K562 (cell line): ENCODE measurements at regions not wholly inside any gene's neighbourhood (a gene's known extent, or its start where the extent isn't known, plus 50 kb on each side); places are given as distances from the start of the nearest gene placed in this dataset.
A peak's percentile ranks its signal among the peaks of the same experiment; 100 is the strongest.

Source experiments
- ATAC-seq: fragments of 200-7000 bp; cut with Tn5 transposase; 3 replicates; pipeline ENCODE4 v1.9.1; 2020; ENCODE audit warnings: moderate library complexity
- BruUV-seq: library from RNA; stranded (reverse); fragments of 400-500 nt; replicated peaks from 2 replicates; lab custom pipeline; 2021; lab: Mats Ljungman, UMichigan
- CTCF ChIA-PET: fragments of 300-600 bp; formaldehyde crosslinking; extraction: SDS; loops from one replicate; lab custom pipeline; 2021; ENCODE audit warnings: low intra/inter-chr PET ratio; lab: Yijun Ruan, JAX
- POLR2A ChIA-PET: fragments of 300-600, 350-650 bp; sonication (Branson Sonifier 250); formaldehyde crosslinking; extraction: SDS; loops from one replicate; lab custom pipeline; 2021; ENCODE audit warnings: antibody characterized with exemption, inconsistent platforms; lab: Yijun Ruan, JAX
- DNase-seq, 4 experiments: peaks; one replicate each; pipeline versions ENCODE4 v3.0.0 to v3.0.0-alpha.2; 2011 to 2018; ENCODE audit warnings: low spot score in 3 of 4, mixed read lengths in 3 of 4; ENCODE audit errors: extremely low read depth in 1 of 4
- FAIRE-seq: peaks from 2 replicates; lab custom pipeline; 2011; peaks lifted over from hg19 to GRCh38; lab: Jason Lieb, UNC
- H2AFZ ChIP-seq: 2 replicates; pipeline ENCODE4 v1.6.0; 2011; ENCODE audit warnings: low read depth, low read length, control low read depth, inconsistent platforms
- H3K27ac ChIP-seq: fragments of 200-600 bp; 3 replicates; pipeline ENCODE4 v1.8.0; 2011; ENCODE audit warnings: low read depth, mild to moderate bottlenecking, control low read depth, inconsistent platforms, low read length, moderate library complexity, mixed read lengths; ENCODE audit errors: extremely low read depth
- H3K27me3 ChIP-seq, 2 experiments: fragments of 300-600 bp in 1 of 2; 2 replicates in 1 of 2; 3 replicates in 1 of 2; pipeline versions ENCODE4 v1.6.0 to v1.8.0; 2011; ENCODE audit warnings: inconsistent platforms in 2 of 2, low read length in 2 of 2, mild to moderate bottlenecking in 1 of 2, mixed read lengths in 1 of 2, moderate library complexity in 1 of 2; ENCODE audit not compliant: control insufficient read depth in 2 of 2, insufficient read depth in 2 of 2
- H3K36me3 ChIP-seq: fragments of 300-600 bp; 3 replicates; pipeline ENCODE4 v1.8.0; 2011; ENCODE audit warnings: mild to moderate bottlenecking, low read length, inconsistent platforms; ENCODE audit not compliant: control insufficient read depth, insufficient read depth
- H3K4me1 ChIP-seq, 2 experiments: fragments of 200-600 bp in 1 of 2; replicated peaks in 1 of 2; 2 replicates in 1 of 2; 3 replicates in 1 of 2; pipeline versions ENCODE4 v1.5.1 to v1.8.0; 2011; ENCODE audit warnings: inconsistent platforms in 2 of 2, low read length in 2 of 2, mild to moderate bottlenecking in 1 of 2, mixed read lengths in 1 of 2, moderate library complexity in 1 of 2; ENCODE audit not compliant: control insufficient read depth in 2 of 2, insufficient read depth in 2 of 2
- H3K4me2 ChIP-seq: 2 replicates; pipeline ENCODE4 v1.6.1; 2011; ENCODE audit warnings: low read length, control low read depth, inconsistent platforms, mixed read lengths; ENCODE audit not compliant: insufficient read depth
- H3K4me3 ChIP-seq: fragments of 200-600 bp; sonication (generic), shearing (Covaris generic); 2 replicates; pipeline ENCODE4 v1.5.1; 2016; ENCODE audit warnings: control low read depth, inconsistent platforms
- H3K79me2 ChIP-seq: fragments of 200-600 bp; 3 replicates; pipeline ENCODE4 v1.8.0; 2011; ENCODE audit warnings: low read length, inconsistent platforms; ENCODE audit not compliant: control insufficient read depth, insufficient read depth
- H3K9ac ChIP-seq, 2 experiments: 2 replicates each; pipeline versions ENCODE4 v1.6.0 to v1.6.1; 2011; ENCODE audit warnings: low read depth in 2 of 2, low read length in 2 of 2, control low read depth in 1 of 2, inconsistent platforms in 1 of 2, mild to moderate bottlenecking in 1 of 2, mixed read lengths in 1 of 2; ENCODE audit not compliant: insufficient read depth in 1 of 2
- H3K9me1 ChIP-seq: one replicate; pipeline ENCODE4 v1.6.0; 2011; ENCODE audit warnings: inconsistent platforms, mild to moderate bottlenecking, low read length, moderate library complexity; ENCODE audit not compliant: control insufficient read depth, insufficient read depth
- H3K9me3 ChIP-seq: replicated peaks from 2 replicates; pipeline ENCODE4 v1.5.1; 2011; ENCODE audit warnings: low read depth, low read length, inconsistent platforms; ENCODE audit not compliant: control insufficient read depth, insufficient read depth
- H4K20me1 ChIP-seq: replicated peaks from 2 replicates; pipeline ENCODE4 v1.6.1; 2011; ENCODE audit warnings: low read length, inconsistent platforms, mixed read lengths; ENCODE audit not compliant: control insufficient read depth, insufficient read depth
- CBX8 ChIP-seq: fragments of 200-600 bp; sonication (generic); IDR thresholded peaks from 2 replicates; pipeline ENCODE4 v1.6.1; 2012; ENCODE audit warnings: borderline replicate concordance, mixed run types, low read depth, mild to moderate bottlenecking, moderate library complexity, mixed read lengths, low read length, control low read depth, inconsistent platforms; ENCODE audit not compliant: poor library complexity, severe bottlenecking; ENCODE audit errors: extremely low read depth
- HDAC6 ChIP-seq: IDR thresholded peaks from 2 replicates; pipeline ENCODE4 v1.6.1; 2012; ENCODE audit warnings: low read depth, mild to moderate bottlenecking, control low read depth, inconsistent platforms, low read length, moderate library complexity
- JUND ChIP-seq, 2 experiments: IDR thresholded peaks; 2 replicates in 1 of 2; 3 replicates in 1 of 2; pipeline ENCODE4 v1.6.1; 2011; ENCODE audit warnings: borderline replicate concordance in 2 of 2, low read depth in 2 of 2, low read length in 2 of 2, improper control_type of control experiment in 1 of 2, missing biosample characterization in 1 of 2, missing genetic modification characterization in 1 of 2, missing genetic modification reagents in 1 of 2
- TEAD1 ChIP-seq, 2 experiments: fragments of 450-650 bp in 1 of 2; sonication (generic) in 1 of 2; formaldehyde crosslinking; IDR thresholded peaks; 2 replicates each; pipeline versions ENCODE4 v1.4.0 to v1.8.0; 2020 to 2022; ENCODE audit warnings: mild to moderate bottlenecking in 2 of 2, missing genetic modification reagents in 1 of 2
- WGBS: fragments of 100-300 bp; shearing (Covaris generic); methylation state at CpG from one replicate; pipeline ENCODE4 v1.1.6; 2016; ENCODE audit warnings: low coverage, mixed read lengths; ENCODE audit not compliant: insufficient coverage; ENCODE audit errors: missing lambda C conversion rate; 5-methylcytosine and 5-hydroxymethylcytosine counted together
- in situ Hi-C: fragments of 300-500 bp; cut with MboI; formaldehyde crosslinking; loops from 4 replicates; pipeline ENCODE4 v1.15.0; 2018; ENCODE audit warnings: inconsistent platforms, mixed read lengths
- intact Hi-C: fragments of 100-400 bp; cut with micrococcal nuclease; formaldehyde crosslinking; loops from 2 replicates; pipeline ENCODE4 v1.14.2; 2022

- intact Hi-C loops (no loop called here), in situ Hi-C loops (no loop called here)
- Histone ChIP-seq H3K9me1 (no peaks in the 10 kb centered on the region), H3K4me3 (no peak overlapping the region), H3K36me3 (no peaks in the 10 kb centered on the region), H3K27ac (no peak overlapping the region), H3K9ac (no peak overlapping the region), H3K4me1 (peaks cover 0 to 4% of the 10 kb centered on the region in 2 experiments; a peak in 1 of 5 replicates), H2AFZ (no peak overlapping the region), H3K4me2 (no peak overlapping the region), H4K20me1 (no peaks in the 10 kb centered on the region), H3K27me3 (peaks cover 7 to 24% of the 10 kb centered on the region in 2 experiments), H3K9me3 (no peaks in the 10 kb centered on the region), H3K79me2 (no peaks in the 10 kb centered on the region)
- CTCF ChIA-PET, result no interaction called here
- no peak for DNase-seq
- WGBS, result 27% methylated on average over 5 of the region's 5 CpGs
- BruUV-seq, result no TSS peak
- POLR2A ChIA-PET, result interaction anchor here (0.9 kb wide), 1 partner anchor 15 kb away, joined by 3 read pairs; no protein-coding TSS in a partner anchor
- no peak for FAIRE-seq
- no peak for ATAC-seq
- TF ChIP-seq CBX8 (peak; percentile 60), TEAD1 (CRISPR knock-in tag; IDR thresholded peaks at IDR 0.05) (no peak)
Measured at GRCh38 chr9:129375845-129376244, 197.8 kb upstream of the IER5L start.

DNA sequence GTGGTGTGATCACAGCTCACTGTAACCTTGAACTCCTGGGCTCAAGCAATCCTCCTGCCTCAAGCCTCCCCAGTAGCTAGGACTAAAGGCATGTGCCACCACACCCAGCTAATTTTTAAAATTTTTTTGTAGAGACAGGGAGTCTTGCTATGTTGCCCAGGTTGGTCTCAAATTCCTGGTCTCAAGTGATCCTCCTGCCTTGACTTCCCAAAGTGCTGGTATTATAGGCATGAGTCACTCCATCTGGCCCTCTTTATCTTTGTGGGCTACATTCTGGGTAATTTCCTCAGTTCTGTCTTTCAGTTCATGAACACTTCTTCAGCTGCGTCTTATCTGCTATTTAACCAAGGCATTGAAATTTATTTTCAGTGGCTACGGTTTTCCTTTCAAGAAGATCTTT lies 196.6 kb upstream of the IER5L start:
- peaks cover 7 to 22% of the 10 kb centered on the region in 2 experiments for H3K27me3 ChIP-seq
- intact Hi-C loops (no loop called here), in situ Hi-C loops (no loop called here)
- no peak for DNase-seq
- H3K36me3 ChIP-seq, result no peaks in the 10 kb centered on the region
- ChIA-PET POLR2A (interaction anchor here (0.6 kb wide), 2 partner anchors 8 to 27 kb away, joined by 3 read pairs; no protein-coding TSS in a partner anchor), CTCF (no interaction called here)
- no peaks in the 10 kb centered on the region for H3K9me3 ChIP-seq
- no peak for ATAC-seq
- H3K4me2 ChIP-seq, result no peak overlapping the region
- WGBS, result 17% methylated on average over 2 of the region's 2 CpGs
- TF ChIP-seq JUND (IDR thresholded peaks at IDR 0.05; ENCODE audit: borderline replicate concordance, low read depth, low read length) (0 out of 2 replicates have a peak, but pooled peaks have one; percentile 8), JUND (tag; IDR thresholded peaks at IDR 0.05; ENCODE audit: borderline replicate concordance, low read depth, low read length) (no peak), HDAC6 (no peak)
- no peaks in the 10 kb centered on the region for H3K9me1 ChIP-seq
- H3K27ac ChIP-seq, result no peak overlapping the region
- H3K79me2 ChIP-seq, result no peaks in the 10 kb centered on the region
- H2AFZ ChIP-seq, result no peak overlapping the region
- no peak for FAIRE-seq
- no TSS peak for BruUV-seq
- no peaks in the 10 kb centered on the region for H4K20me1 ChIP-seq
- peaks cover 0 to 4% of the 10 kb centered on the region in 2 experiments; a peak in 1 of 5 replicates for H3K4me1 ChIP-seq
- no peak overlapping the region for H3K9ac ChIP-seq
- no peak overlapping the region for H3K4me3 ChIP-seq
